ENCODE measurements at regions not wholly inside any gene's neighbourhood (a gene's known extent, or its start where the extent isn't known, plus 50 kb on each side); places are given as distances from the start of the nearest gene placed in this dataset.

GRCh38 chrX:144819406-144819805 lies 427.9 kb upstream of the SPANXN1 start:
- H3K4me3 Mint-ChIP-seq, result no peak overlapping the region
- H3K36me3 Mint-ChIP-seq, result no peaks in the 10 kb centered on the region
- DNase-seq, result no peak
- H3K4me1 Mint-ChIP-seq, result no peaks in the 10 kb centered on the region
- H3K27me3 Mint-ChIP-seq (ENCODE audit: low read depth in 3 of 3), result peaks cover 0 to 4% (median 0%) of the 10 kb centered on the region in 3 donors
- H3K9me3 Mint-ChIP-seq, result peaks cover 0 to 15% (median 2%) of the 10 kb centered on the region in 6 donors
- H3K27ac Mint-ChIP-seq, result no peak overlapping the region

DNA sequence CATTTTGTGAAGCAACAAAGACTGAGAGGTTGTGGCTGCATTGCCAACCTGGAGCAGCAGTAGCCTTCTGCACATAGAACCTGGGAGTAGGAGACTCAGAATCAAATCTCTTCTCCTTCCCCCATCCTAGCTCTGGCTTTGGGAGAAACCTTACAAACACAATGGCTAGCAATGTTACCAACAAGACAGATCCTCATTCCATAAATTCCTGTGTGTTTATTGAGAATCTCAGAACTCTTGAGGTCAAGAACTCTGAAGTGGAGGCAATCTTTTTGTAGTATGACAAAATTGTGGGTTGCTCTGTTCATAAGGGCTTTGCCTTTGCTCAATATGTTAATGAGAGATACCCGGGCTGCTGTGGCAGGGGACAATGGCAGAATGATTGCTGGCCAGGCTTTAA lies 406.7 kb upstream of the SPANXN1 start:
- H3K27ac Mint-ChIP-seq, result no peak overlapping the region
- no peaks in the 10 kb centered on the region for H3K4me1 Mint-ChIP-seq
- H3K9me3 Mint-ChIP-seq, result peaks cover 0 to 14% (median 6%) of the 10 kb centered on the region in 6 donors
- no peak overlapping the region for H3K4me3 Mint-ChIP-seq
- no peak for DNase-seq
- H3K36me3 Mint-ChIP-seq, result no peaks in the 10 kb centered on the region
- H3K27me3 Mint-ChIP-seq (ENCODE audit: low read depth in 3 of 3), result peaks cover 1 to 4% (median 2%) of the 10 kb centered on the region in 3 donors

GRCh38 chrX:144849141-144849540 lies 398.2 kb upstream of the SPANXN1 start:
- Mint-ChIP-seq H3K27ac (no peak overlapping the region), H3K9me3 (peaks cover 3 to 13% (median 8%) of the 10 kb centered on the region in 6 donors), H3K27me3 (ENCODE audit: low read depth in 3 of 3) (peaks cover 0 to 2% (median 0%) of the 10 kb centered on the region in 3 donors), H3K36me3 (no peaks in the 10 kb centered on the region), H3K4me1 (peaks cover 0 to 6% of the 10 kb centered on the region in 2 donors), H3K4me3 (no peak overlapping the region)
- no peak for DNase-seq

DNA sequence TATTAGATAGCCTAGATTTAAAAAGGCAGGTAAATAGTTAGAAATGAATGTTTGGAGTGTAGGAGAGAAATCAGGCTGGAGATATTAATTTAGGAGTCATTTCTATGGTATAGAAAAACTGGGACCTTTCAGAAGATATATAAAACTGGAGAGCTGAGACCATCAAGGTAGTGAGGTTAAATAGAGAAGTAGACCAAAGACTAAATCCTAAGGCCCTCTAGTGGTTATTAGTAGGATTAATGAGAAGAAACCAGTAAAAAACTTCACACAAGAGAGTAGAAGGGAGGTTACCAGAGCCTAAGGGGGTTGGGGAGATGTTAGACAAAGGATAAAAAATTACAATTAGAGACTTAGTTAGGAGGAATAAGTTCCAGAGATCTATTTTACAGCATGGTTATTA lies 351.0 kb upstream of the SPANXN1 start:
- H3K9me3 Mint-ChIP-seq, result peaks cover 0 to 6% (median 3%) of the 10 kb centered on the region in 6 donors
- DNase-seq, result no peak
- H3K36me3 Mint-ChIP-seq, result no peaks in the 10 kb centered on the region
- no peak overlapping the region for H3K27ac Mint-ChIP-seq
- H3K27me3 Mint-ChIP-seq (ENCODE audit: low read depth in 3 of 3), result peaks cover 0 to 5% (median 0%) of the 10 kb centered on the region in 3 donors
- H3K4me1 Mint-ChIP-seq, result no peaks in the 10 kb centered on the region
- H3K4me3 Mint-ChIP-seq, result no peak overlapping the region

GRCh38 chrX:144901521-144901920 lies 345.8 kb upstream of the SPANXN1 start:
- DNase-seq, result no peak
- Mint-ChIP-seq H3K27me3 (ENCODE audit: low read depth in 3 of 3) (peaks cover 0 to 4% (median 0%) of the 10 kb centered on the region in 3 donors), H3K27ac (no peak overlapping the region), H3K4me1 (no peaks in the 10 kb centered on the region), H3K36me3 (no peaks in the 10 kb centered on the region), H3K4me3 (no peak overlapping the region), H3K9me3 (peaks cover 0 to 7% (median 5%) of the 10 kb centered on the region in 6 donors)

DNA sequence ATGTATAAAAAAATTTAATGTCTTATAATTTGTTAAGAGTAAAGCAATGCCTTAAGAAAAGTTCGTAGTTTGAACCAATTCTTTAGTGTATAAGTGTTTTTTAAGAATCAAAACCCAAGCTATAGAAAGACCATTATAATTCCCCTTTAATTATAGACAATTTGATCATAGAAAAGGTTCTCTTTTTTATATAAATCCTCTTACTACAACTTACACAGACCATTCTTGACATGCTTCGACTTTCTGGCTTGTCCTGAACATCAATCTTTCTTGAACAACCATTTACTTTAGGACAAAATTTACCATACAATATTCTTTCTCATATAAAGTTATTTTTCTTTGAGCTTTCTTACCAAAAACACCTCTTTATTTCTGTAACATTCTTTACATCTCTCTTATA lies 330.5 kb upstream of the SPANXN1 start:
- Mint-ChIP-seq H3K4me3 (no peak overlapping the region), H3K9me3 (peaks cover 0 to 11% (median under 1%) of the 10 kb centered on the region in 6 donors), H3K27me3 (ENCODE audit: low read depth in 3 of 3) (peaks cover 0 to 3% (median 0%) of the 10 kb centered on the region in 3 donors), H3K27ac (no peak overlapping the region), H3K36me3 (no peaks in the 10 kb centered on the region), H3K4me1 (no peaks in the 10 kb centered on the region)
- DNase-seq, result no peak

GRCh38 chrX:144918936-144919335 lies 328.4 kb upstream of the SPANXN1 start:
- H3K4me3 Mint-ChIP-seq, result no peak overlapping the region
- H3K27ac Mint-ChIP-seq, result no peak overlapping the region
- peaks cover 0 to 15% (median under 1%) of the 10 kb centered on the region in 6 donors for H3K9me3 Mint-ChIP-seq
- H3K27me3 Mint-ChIP-seq (ENCODE audit: low read depth in 3 of 3), result peaks cover 0 to 3% (median 3%) of the 10 kb centered on the region in 3 donors
- DNase-seq, result no peak
- no peaks in the 10 kb centered on the region for H3K4me1 Mint-ChIP-seq
- H3K36me3 Mint-ChIP-seq, result no peaks in the 10 kb centered on the region

- H3K9me3 Mint-ChIP-seq, result peaks cover 0 to 14% (median 3%) of the 10 kb centered on the region in 6 donors
- peaks cover 0 to 9% (median 0%) of the 10 kb centered on the region in 3 donors for H3K27me3 Mint-ChIP-seq (ENCODE audit: low read depth in 3 of 3)
- H3K36me3 Mint-ChIP-seq, result no peaks in the 10 kb centered on the region
- no peak overlapping the region for H3K27ac Mint-ChIP-seq
- H3K4me3 Mint-ChIP-seq, result no peak overlapping the region
- H3K4me1 Mint-ChIP-seq, result no peaks in the 10 kb centered on the region
- no peak for DNase-seq
Observed at GRCh38 chrX:144946666-144947065, 300.6 kb upstream of the SPANXN1 start.

All from immature natural killer cell (primary cell).